ENCODE measurements at regions not wholly inside any gene's neighbourhood (a gene's known extent, or its start where the extent isn't known, plus 50 kb on each side); places are given as distances from the start of the nearest gene placed in this dataset.

DNA sequence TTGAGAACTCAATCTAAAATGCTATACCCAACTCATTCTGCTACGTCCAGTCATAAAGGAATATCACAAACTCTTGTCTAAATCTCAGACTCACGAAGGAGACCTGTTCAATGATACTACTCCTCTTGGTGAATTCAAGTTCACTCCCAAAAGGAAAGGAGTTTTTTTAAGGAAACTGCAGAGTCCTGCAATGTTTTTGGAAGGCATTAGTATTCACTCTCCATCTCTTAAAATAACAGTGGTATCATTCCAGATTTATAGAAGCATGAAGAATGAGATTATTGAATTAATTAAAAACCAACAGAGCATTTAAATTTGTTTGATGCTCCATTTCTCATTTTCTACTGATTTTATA lies 73.4 kb downstream of the FOXD1 start:
- no peak overlapping the region for H3K4me3 ChIP-seq (ENCODE audit: control insufficient read depth in 2 of 3, extremely low read depth in 1 of 3, insufficient read depth in 2 of 3, low read depth in 1 of 3, low read length in 3 of 3)
- peaks cover 62% of the 10 kb centered on the region for H3K4me1 ChIP-seq (ENCODE audit: control insufficient read depth, extremely low read depth, insufficient read depth, low read length)
- dilution Hi-C loops (cut with MboI; ENCODE audit: extremely low pct_ligation_motif_present, low sequenced_read_pairs) = no loop called here
- no peaks in the 10 kb centered on the region for H3K9me3 ChIP-seq (ENCODE audit: control insufficient read depth, low read depth, low read length)
- H3K9me1 ChIP-seq (ENCODE audit: control insufficient read depth, extremely low read depth, insufficient read depth, low read length) = no peaks in the 10 kb centered on the region
- DNase-seq (ENCODE audit: low read depth, low spot score) (no peak), FAIRE-seq (no peak)
- H2AFZ ChIP-seq (ENCODE audit: control insufficient read depth, low read length) = no peak overlapping the region
- no peak overlapping the region for H3K27ac ChIP-seq (ENCODE audit: control insufficient read depth, insufficient read depth, low read length)
- no peak overlapping the region for H3K9ac ChIP-seq (ENCODE audit: control insufficient read depth, extremely low read depth, insufficient read depth, low read length)
- no peaks in the 10 kb centered on the region for H3K27me3 ChIP-seq (ENCODE audit: control insufficient read depth, extremely low read depth, insufficient read depth, low read length)
- no peaks in the 10 kb centered on the region for H3K79me2 ChIP-seq (ENCODE audit: control insufficient read depth, insufficient read depth, low read length)
- TF ChIP-seq, protein P1, sequence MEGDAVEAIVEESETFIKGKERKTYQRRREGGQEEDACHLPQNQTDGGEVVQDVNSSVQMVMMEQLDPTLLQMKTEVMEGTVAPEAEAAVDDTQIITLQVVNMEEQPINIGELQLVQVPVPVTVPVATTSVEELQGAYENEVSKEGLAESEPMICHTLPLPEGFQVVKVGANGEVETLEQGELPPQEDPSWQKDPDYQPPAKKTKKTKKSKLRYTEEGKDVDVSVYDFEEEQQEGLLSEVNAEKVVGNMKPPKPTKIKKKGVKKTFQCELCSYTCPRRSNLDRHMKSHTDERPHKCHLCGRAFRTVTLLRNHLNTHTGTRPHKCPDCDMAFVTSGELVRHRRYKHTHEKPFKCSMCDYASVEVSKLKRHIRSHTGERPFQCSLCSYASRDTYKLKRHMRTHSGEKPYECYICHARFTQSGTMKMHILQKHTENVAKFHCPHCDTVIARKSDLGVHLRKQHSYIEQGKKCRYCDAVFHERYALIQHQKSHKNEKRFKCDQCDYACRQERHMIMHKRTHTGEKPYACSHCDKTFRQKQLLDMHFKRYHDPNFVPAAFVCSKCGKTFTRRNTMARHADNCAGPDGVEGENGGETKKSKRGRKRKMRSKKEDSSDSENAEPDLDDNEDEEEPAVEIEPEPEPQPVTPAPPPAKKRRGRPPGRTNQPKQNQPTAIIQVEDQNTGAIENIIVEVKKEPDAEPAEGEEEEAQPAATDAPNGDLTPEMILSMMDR (optimal IDR thresholded peaks at IDR 0.05 in 1 of 3, IDR thresholded peaks at IDR 0.05 in 1 of 3, conservative IDR thresholded peaks at IDR 0.05 in 1 of 3; ENCODE audit: extremely low read depth in 1 of 3, insufficient read depth in 2 of 3, low read length in 3 of 3) = no peak
- TF ChIP-seq EZH2 (IDR thresholded peaks at IDR 0.05; ENCODE audit: low read length) = no peak
- H3K36me3 ChIP-seq (ENCODE audit: control insufficient read depth in 2 of 2, extremely low read depth in 1 of 2, insufficient read depth in 2 of 2, low read length in 2 of 2) = no peaks in the 10 kb centered on the region
- no peak overlapping the region for H3K4me2 ChIP-seq (ENCODE audit: control insufficient read depth, extremely low read depth, insufficient read depth, low read depth, low read length)
- no peaks in the 10 kb centered on the region for H4K20me1 ChIP-seq (ENCODE audit: control insufficient read depth, extremely low read depth, insufficient read depth, low read length)

DNA sequence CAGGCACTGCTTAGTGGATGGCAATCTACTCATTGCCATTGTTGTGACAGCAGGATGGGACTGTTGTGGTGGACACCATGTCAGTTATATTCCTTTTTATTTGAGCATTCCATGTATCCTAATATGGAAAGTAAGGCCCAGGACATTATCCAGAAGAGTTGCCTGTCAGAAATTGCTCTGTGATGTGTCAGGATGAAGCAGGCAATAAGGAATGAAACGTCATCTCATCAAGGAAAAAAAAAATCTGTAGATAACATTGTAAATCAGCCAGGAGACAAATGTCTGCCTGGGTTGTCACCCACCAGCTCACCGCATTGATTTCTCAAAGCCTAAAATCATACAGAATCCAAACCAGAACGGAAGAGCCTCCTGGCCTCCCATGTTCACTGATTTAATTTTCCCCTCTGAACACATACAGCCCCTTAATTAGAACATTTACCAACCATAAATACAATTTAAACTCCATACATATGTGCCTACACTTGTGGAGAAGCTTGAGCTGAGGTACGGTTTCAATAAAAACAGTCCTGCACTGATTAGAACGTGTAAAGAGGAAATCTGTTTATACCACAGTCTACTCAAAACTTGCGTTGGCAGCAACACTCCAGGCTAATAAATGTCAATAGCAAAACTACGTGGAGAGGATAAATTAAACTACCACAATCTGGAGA lies 73.9 kb downstream of the FOXD1 start:
- H3K9me1 ChIP-seq (ENCODE audit: control insufficient read depth, extremely low read depth, insufficient read depth, low read length) = no peaks in the 10 kb centered on the region
- no peak for TF ChIP-seq EZH2 (IDR thresholded peaks at IDR 0.05; ENCODE audit: low read length)
- TF ChIP-seq, protein P1 (optimal IDR thresholded peaks at IDR 0.05 in 1 of 3, IDR thresholded peaks at IDR 0.05 in 1 of 3, conservative IDR thresholded peaks at IDR 0.05 in 1 of 3; ENCODE audit: extremely low read depth in 1 of 3, insufficient read depth in 2 of 3, low read length in 3 of 3) = no peak
- H4K20me1 ChIP-seq (ENCODE audit: control insufficient read depth, extremely low read depth, insufficient read depth, low read length) = no peaks in the 10 kb centered on the region
- H3K9ac ChIP-seq (ENCODE audit: control insufficient read depth, extremely low read depth, insufficient read depth, low read length) = no peak overlapping the region
- FAIRE-seq (peak; percentile 92), DNase-seq (ENCODE audit: low read depth, low spot score) (no peak)
- H2AFZ ChIP-seq (ENCODE audit: control insufficient read depth, low read length) = peak overlapping the region; percentile 40
- peak overlapping the region; percentile 31 for H3K4me2 ChIP-seq (ENCODE audit: control insufficient read depth, extremely low read depth, insufficient read depth, low read depth, low read length)
- peaks cover 67% of the 10 kb centered on the region for H3K4me1 ChIP-seq (ENCODE audit: control insufficient read depth, extremely low read depth, insufficient read depth, low read length)
- no peak overlapping the region for H3K27ac ChIP-seq (ENCODE audit: control insufficient read depth, insufficient read depth, low read length)
- H3K9me3 ChIP-seq (ENCODE audit: control insufficient read depth, low read depth, low read length) = no peaks in the 10 kb centered on the region
- H3K79me2 ChIP-seq (ENCODE audit: control insufficient read depth, insufficient read depth, low read length) = no peaks in the 10 kb centered on the region
- no peaks in the 10 kb centered on the region for H3K27me3 ChIP-seq (ENCODE audit: control insufficient read depth, extremely low read depth, insufficient read depth, low read length)
- no peaks in the 10 kb centered on the region for H3K36me3 ChIP-seq (ENCODE audit: control insufficient read depth in 2 of 2, extremely low read depth in 1 of 2, insufficient read depth in 2 of 2, low read length in 2 of 2)
- no peak overlapping the region for H3K4me3 ChIP-seq (ENCODE audit: control insufficient read depth in 2 of 3, extremely low read depth in 1 of 3, insufficient read depth in 2 of 3, low read depth in 1 of 3, low read length in 3 of 3)
- dilution Hi-C loops (cut with MboI; ENCODE audit: extremely low pct_ligation_motif_present, low sequenced_read_pairs) = no loop called here
